GM21786 (cell line): ENCODE measurements at regions not wholly inside any gene's neighbourhood (a gene's known extent, or its start where the extent isn't known, plus 50 kb on each side); places are given as distances from the start of the nearest gene placed in this dataset.
"Not testable (repeated sequence)": the region's sequence is repeated elsewhere in the genome, so short reads cannot be mapped to it uniquely, and the experiment has no call there.

Source experiments
- ATAC-seq: cut with Tn5 transposase; IDR thresholded peaks from one replicate; pipeline ENCODE4 v1.9.1; 2021; ENCODE audit not compliant: unreplicated experiment

- no peak for ATAC-seq
These were observed 1780.3 kb upstream of the LRRTM1 start for GRCh38 chr2:82084679-82085392.

GRCh38 chr2:82075875-82076274 is 1771.3 kb upstream of the LRRTM1 start:
- ATAC-seq = no peak

- no peak for ATAC-seq
These were observed 1757.9 kb upstream of the LRRTM1 start for GRCh38 chr2:82062463-82062862.

DNA sequence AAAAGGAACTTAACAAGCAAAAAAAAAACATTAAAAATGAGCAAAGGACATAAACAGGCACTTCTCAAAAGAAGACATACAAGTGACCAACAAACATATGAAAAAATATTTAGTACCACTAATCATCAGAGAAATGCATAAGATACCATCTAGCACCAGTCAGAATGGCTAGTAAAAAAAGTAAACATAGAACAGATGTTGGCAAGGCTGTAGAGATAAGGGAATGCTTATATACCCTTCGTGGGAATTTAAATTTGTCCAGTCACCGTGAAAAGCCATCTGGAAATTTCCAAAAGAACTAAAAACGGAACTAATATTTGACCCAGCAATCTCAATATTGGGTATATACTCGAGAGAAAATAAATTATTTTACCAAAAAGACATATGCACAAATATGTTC is 1751.3 kb upstream of the LRRTM1 start:
- no peak for ATAC-seq

DNA sequence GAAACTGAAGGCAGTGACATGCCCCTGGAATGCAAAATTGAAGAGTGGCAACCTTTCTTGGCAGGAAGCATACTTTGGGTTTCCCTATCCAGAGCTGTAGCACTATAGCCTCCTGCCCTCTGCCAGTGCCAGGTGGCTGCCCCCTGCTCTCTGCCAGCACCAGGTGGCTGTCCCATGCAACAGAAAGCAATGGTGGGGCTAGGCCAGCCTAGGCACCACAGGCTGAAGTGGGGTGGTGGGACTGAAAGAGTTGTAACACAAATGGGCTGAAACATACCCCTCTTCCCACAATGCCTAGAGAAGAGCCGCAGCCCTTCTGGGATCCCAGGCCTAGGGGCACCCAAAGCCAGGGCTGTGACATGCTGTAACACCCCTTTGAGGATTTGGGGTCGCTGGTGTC is 1739.3 kb upstream of the LRRTM1 start:
- ATAC-seq = no peak

GRCh38 chr2:82027921-82028615 is 1723.5 kb upstream of the LRRTM1 start:
- no peak for ATAC-seq

- no peak for ATAC-seq
These were observed 1719.2 kb upstream of the LRRTM1 start for GRCh38 chr2:82023710-82024109.

DNA sequence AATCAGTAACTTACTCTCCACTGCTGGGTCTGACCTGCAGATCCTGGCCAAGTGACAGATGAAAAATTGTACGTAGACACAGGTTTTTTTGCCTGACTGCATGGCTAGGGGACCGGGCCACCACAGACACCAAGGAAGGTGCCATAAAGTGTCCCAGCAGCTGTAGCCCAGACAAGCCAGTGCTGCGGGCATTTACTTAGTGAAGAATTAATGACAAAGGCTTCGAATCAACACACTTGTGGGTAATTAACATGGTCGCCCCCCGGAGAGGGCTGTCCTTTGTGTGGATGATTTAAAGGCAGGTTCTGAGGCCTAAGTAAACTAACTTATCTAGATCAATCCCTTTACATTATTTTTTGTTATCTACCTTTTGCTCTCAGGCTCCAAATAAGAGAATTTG is 1709.1 kb upstream of the LRRTM1 start:
- ATAC-seq = no peak

- ATAC-seq = no peak
These were observed 1702.6 kb upstream of the LRRTM1 start for GRCh38 chr2:82007071-82007664.

- ATAC-seq = not testable (repeated sequence)
These were observed 1701.3 kb upstream of the LRRTM1 start for GRCh38 chr2:82005889-82006288.

DNA sequence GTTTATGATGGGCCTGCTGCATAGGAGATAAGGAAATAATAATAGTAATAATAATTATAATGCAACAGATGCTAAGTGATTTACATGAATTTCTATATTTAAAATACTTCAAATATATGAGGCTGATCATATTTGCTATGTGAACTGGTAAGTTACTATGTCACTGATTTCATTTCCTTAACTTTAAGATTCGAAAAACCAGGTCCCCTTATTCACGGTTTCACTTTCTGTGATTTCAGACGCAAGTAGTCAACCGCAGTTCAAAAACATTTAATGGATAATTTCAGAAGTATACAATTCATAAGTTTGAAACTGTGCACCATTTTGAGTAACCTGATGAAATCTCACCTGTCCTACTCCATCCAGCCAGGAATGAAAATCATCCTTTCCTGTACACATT is 1697.1 kb upstream of the LRRTM1 start:
- ATAC-seq = no peak

DNA sequence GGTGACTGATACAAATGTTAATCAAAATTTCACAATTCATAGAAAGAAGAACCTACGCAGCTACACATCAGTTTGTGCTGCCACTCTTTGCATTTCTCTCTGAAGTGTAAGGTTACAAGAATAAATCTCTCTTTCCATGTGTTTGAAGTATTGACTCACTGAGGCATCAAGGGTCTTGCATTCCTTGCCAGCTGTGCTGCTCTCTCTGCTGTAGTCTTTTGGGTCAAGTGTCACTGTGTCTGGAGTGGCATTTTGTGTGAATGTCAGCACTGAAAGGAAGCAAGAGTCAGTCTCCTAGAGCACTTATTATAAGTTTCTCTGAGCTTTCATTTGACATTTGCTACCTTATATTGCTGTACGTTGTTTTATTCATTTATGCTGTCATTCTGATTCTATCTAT is 1696.1 kb upstream of the LRRTM1 start:
- ATAC-seq = no peak

- ATAC-seq = no peak
These were observed 1691.8 kb upstream of the LRRTM1 start for GRCh38 chr2:81996332-81996731.

- no peak for ATAC-seq
These were observed 1686.7 kb upstream of the LRRTM1 start for GRCh38 chr2:81991282-81991681.

DNA sequence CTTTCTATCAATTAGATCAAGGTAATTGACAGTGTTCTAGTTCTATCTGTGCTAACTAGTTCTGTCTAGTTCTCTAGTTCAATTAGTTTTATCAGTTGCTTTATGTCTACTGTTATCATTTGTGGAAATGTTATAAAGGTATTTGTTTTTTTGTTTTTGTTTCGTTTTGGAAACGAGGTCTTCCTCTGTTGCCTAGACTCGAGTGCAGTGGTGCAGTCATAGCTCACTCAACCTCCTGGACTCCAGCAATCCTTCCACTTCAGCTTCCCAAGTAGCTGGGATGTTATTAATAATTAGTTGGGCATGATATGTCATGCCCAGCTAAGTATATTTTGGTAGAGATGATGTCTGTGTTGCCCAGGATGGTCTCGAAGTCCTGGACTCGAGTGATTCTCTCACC is 1682.8 kb upstream of the LRRTM1 start:
- no peak for ATAC-seq

- no peak for ATAC-seq
These were observed 1680.6 kb upstream of the LRRTM1 start for GRCh38 chr2:81984969-81985637.

DNA sequence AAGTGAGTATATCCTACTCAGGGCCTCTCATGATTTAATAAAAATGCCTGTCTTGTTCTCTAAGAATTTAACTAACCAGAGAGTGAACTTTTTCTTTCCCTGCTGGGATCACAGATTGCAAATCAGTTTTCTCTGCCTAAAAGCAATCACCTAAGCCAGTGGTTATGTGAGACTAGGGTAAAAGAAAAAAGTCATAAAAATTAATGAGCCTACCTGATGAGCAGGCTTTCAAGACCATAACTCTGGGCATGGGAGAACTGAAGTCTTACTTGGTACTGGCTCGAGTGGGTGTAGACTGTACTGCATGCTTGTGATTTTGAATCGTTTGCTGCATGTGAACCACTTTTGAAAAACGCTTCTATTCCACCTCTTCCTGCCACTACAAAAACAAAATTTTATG is 1677.0 kb upstream of the LRRTM1 start:
- no peak for ATAC-seq

GRCh38 chr2:81979086-81979485 is 1674.5 kb upstream of the LRRTM1 start:
- ATAC-seq = no peak

- ATAC-seq = no peak
These were observed 1672.4 kb upstream of the LRRTM1 start for GRCh38 chr2:81976998-81977397.

GRCh38 chr2:81974216-81974615 is 1669.7 kb upstream of the LRRTM1 start:
- ATAC-seq = no peak

DNA sequence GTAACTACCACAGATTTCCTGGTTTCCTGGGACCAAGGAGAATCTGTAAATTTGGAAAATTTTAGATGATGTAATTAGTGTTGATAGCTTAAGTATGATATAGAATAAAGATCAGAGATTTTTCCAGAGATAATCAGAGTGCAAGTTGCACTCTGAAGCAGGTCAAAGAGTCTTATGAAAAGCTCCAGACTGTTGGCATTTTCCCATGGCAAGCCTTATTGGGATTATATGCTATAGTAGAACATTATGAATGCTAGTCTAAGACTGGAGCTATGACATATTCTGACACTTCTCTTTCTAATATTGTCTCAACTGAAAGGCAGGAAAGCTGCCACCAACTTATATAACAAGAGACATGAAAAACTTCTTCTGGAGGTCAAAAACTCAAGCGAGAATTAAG is 1638.3 kb upstream of the LRRTM1 start:
- no peak for ATAC-seq

- ATAC-seq = no peak
These were observed 1637.7 kb upstream of the LRRTM1 start for GRCh38 chr2:81942136-81942680.
